NCI-H460 (cell line): ENCODE measurements at regions not wholly inside any gene's neighbourhood (a gene's known extent, or its start where the extent isn't known, plus 50 kb on each side); places are given as distances from the start of the nearest gene placed in this dataset.

Source experiments
- DNase-seq: peaks from one replicate; pipeline ENCODE4 v3.0.0-alpha.2; 2016; ENCODE audit warnings: low read depth; ENCODE audit errors: extremely low read depth

DNA sequence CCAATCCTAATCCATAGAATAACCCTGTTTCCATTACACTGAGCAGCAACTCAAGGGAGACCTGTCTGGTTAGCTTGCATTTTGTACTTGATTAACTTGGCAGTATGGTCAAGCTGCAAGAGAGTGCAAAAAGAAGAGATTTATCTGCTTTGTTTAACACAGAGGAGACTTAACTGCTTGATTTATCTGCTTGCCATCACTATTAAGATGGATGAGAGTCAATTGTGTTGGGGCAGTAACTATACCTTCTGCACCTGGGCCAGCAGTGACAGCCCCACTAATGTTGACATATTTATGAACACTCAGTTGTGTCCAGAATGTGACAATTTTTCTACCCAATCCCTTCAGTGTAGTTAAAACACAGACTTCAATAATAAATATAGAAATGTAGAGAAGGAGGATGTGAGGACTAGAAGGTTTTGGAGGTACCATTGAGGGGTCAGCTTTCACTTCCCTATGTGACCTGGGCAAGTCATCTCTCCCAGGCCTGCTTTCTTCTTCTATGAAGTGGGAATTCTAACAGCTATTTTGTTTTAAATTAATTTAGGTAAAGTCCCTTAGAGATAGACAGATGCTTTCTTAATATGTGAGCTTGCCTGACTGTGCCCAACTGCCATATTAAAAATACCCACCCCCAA, 159.1 kb upstream of the KCNK2 start:
- DNase-seq, result no peak

DNA sequence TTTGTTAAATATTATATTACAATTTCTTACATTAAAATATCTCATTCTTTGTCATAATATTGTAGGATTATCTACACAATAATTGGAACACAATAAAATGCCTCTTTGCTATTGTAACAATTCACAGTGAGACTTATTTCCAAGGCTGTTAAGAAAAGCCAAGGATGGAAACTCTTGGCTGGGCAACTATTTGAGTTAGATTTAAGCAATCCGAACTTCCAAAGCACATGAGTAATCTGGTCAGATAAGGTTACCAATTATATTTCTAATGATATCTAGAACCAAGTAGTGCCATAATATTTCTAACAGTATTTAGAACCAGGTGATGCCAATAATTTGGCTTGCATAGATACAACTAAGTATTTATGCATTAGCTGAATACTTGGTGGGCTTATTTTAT, 154.7 kb upstream of the KCNK2 start:
- no peak for DNase-seq

DNA sequence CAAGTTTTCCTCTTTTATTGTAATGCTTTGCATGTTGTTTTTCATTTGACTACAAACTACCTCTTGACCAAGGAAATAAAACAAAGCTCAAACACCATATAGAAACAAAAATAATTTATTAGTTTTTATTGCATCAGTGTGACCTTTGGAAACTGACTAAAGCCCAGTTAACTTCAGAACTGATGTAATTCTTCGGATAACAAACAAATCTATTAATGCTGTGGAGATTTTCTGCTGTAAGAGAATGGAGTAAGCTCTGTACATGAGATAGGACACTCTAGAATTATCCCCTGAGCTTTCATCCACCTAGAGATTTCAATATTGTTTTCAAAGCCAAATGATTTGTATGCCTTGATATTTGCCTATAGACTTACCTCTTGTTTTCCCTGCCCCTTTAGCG, 154.0 kb upstream of the KCNK2 start:
- no peak for DNase-seq

DNA sequence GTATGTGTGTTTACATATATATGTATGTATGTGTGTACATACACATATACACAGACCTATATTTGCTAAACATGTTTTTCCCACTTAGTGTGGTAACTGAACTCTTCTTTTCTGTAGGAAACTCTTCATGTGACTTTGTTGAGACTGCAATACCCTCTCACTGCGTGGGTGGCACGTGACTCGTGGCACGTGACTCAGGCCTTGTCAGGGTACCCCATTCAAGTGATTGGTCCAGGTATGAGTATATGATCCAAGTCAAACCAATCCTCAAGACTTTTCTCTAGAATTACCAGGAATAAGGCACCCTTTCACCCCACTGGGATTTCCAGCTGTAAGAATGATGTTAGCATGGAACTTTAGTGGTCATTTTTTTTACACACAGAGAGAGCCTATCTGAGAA, 149.2 kb upstream of the KCNK2 start:
- no peak for DNase-seq

DNA sequence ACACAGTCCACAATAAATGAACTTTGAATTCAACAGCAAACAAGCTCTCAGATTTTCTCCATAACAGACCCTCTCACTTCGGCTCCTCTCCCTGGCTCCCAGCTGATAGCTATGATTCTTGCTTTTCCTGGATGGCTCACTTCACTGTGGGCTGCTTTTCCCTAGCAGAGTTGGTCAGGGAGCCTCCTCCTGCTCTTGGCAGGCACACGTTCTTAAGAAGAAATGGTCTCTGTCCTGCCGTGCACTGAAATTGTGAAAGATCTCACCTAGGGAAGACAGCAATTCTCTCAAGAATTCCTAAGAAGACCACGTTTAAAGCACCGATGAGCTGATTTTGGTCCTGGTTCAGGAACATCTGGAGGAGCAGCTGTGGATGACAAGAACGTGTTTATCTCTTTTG, 148.5 kb upstream of the KCNK2 start:
- no peak for DNase-seq

DNA sequence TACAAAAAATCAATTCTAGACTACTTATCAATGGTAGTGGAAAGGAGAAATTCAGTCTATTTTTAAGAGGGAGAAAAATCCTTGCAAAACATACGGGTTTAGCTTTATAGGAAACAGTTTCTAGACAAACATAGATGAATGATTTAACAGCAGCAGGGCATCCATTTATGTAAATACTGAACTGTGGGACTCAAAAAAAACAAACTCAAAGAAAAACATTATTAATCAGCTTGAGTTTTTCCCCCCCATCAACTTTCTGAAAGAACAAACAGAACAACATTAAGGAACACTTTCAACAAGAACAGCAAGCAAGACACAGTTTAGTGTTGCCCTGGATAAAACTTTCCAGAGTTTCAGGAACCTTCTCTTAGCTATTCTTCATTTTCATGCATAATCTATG, 147.3 kb upstream of the KCNK2 start:
- DNase-seq, result no peak

DNA sequence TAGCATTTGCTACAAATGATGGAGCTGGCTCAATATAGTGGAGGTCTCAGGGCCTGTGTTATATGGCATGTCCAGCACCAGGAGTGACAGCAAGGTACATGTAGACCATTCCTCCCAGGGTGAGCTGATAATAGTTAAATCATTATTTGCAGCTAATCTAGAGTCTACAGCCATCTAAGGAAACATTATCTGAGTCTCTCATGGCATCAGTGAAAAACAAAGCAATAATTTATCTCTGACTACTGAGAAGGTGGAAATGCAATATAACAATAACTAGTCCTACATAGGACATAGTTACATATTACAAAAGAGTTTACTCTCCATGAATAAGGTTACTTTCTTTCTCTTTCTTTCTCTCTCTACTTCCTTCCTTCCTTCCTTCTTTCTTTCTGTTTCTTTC, 143.4 kb upstream of the KCNK2 start:
- no peak for DNase-seq

DNA sequence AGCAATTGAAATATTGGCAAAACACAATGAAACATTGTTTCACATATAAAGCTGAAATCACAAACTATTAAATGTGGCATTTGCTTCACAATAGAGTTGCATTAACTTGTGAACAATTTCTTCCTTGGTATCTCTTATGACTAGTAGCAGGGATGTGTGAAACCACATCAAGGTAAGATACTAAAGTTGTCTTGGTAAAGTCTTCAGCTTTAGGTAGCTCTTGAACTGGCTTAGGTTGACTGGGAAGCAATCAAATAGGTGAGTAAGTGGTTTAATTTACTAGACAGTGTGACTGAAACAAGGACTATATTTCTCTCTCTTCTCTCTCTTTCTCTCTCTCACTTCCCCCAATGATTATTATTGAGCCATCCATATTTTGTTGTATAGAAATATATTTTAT, 141.5 kb upstream of the KCNK2 start:
- no peak for DNase-seq

DNA sequence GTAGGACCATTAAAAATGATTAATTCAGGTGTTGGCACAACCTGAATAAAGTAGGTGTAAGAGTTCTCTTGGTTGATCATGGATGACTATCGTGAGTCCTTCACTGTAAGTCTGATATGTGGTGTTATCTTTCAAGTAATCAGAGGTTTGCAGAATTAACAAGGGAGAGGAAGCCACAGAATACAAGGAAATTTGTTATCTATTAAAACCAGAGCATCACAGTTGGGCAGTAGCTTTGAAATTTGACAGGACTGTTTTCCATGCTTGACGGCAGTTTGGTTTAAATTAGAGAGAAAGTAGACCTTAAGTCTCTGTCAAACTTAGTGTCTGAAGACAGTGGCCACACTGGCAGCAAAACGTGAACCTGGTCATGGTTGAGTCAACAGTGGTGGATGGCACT, 139.5 kb upstream of the KCNK2 start:
- no peak for DNase-seq

DNA sequence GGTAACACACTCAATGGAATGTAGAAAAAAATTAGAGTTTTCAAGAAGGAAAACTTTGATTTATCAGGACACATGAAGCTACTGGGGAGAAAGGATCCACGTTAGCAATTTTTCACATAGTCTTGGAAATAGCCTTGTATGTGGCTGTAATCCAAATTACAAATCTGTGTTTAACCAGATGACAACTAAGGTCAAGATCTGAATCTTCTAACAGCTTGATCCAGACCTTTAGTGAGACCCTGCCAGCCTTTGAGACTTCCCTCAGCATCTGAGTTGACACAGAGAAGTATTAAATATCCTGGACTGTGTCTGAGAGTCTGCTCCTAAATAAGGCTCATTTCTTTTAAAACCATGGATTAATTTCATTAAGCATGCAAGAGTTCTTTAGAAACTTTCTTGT, 135.9 kb upstream of the KCNK2 start:
- no peak for DNase-seq

DNA sequence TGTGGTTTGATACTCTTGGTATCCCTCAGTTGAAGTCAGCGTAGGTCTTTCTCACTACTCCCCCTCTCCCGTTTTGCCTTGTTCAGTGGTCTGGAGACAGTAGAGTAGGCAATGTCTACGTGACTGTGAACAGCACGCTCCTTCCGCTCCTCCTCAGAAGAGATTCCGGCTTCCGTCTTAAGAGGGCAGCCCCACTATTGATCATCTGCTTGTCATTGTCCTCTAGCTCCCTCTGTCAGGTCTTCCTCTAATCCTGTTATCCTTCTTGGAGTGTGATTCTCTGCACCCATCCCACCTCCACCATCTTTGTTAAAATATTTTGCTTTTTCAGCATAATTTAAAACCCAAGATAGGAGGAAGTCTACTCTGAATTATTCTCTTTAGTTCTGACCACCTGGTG, 129.9 kb upstream of the KCNK2 start:
- no peak for DNase-seq

DNA sequence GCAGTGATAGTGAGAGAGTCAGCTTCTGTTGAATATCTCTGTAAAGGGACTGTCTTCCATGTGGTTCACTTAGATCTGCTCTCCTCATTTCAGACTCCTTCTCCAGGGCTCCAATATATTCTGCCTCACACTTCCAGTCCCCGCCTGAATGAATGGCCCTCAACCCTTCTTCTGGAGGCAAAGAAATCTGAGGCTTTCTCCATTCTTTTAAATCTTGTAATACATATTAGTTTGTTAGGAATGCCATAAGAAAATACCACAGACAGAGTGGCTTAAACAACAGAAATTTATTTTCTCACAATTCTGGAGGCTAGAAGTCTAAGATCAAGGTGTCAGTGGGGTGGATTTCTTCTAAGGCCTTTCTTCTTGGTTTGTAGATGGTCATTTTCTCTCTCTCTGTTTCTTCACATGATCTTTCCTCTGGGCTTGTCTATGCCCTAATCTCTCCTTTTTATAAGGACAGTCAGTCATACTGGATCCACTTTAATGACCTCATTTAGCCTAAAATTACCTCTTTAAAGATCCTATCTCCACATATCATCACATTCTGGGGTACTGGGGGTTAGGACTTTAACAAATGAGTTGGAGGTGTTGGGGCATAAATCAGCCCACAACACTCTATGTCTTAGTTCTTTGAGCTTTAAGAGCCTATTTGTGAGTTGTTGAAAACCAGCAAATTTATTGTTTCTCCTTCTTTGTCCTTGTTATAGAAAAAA, 128.5 kb upstream of the KCNK2 start:
- no peak for DNase-seq

DNA sequence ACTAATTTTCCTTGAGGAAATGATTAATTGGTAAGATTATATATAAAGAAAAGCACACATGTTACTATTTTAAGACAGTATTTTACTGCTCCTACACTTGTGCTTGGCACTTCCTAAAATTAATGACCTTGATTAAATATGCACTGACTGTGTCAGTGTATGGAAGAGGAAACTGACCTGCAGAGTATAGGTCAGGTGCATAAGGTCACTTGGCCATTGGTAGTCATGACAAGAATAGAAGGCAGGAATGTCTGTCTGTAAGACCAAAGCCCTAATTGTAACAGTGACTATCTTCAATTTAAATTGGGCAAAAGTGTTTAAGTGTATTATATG, 128.0 kb upstream of the KCNK2 start:
- DNase-seq, result no peak

DNA sequence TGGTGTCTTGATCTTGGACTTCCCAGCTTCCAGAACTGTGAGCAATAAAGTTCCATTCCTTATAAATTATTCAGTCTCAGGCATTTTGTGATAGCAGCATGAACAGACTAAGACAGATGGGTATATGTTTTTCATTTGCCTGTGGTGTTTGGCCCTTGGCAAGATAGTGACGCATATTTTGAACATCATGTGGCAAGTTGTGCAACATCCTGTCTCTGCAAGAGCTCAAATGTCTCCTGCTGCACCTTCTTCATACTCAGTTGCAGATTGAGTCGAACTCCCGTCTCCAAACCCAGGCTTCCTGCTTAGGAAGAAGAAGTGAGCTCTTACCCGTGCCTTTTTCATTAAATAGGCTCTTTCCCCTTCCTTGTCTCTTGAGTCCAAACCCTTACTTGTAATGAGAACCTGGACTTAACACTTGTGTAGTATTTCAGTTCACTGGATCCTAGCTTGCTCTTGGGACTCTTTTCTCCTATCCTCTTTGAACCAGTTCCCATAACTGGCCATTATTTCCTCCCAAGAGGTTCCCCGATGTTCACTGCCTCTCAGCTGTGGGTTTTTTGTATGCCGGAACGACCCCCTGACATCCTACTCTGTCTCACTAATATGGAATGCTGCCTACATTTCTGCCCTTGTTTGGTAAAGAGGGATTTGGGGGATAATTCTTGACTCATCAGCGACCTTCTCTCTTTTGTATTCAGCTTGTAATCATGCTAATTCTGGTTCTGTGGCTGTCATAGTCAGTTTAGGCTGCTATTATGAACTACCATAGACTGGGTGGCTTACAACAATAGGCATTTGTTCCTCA, 125.0 kb upstream of the KCNK2 start:
- DNase-seq, result peak; percentile 79

DNA sequence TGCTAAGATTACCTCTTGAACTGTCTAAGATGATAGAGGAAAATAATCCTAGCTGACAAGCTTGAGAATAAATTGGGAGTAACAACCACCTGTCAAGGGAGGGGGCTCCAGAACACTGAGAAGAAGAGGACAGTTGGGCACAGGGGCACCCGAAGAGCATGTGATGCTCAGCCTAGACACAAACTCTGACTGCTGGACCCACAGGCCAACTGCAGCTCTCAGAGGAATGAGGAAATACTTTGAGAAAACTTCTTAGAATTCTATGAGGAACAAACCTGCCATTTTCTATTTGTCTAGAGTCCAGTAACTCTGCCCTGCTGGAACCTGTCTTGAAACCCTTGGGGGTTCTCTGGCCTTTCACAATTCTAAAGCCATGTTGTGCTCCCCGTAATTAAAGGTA, 124.1 kb upstream of the KCNK2 start:
- DNase-seq, result no peak

DNA sequence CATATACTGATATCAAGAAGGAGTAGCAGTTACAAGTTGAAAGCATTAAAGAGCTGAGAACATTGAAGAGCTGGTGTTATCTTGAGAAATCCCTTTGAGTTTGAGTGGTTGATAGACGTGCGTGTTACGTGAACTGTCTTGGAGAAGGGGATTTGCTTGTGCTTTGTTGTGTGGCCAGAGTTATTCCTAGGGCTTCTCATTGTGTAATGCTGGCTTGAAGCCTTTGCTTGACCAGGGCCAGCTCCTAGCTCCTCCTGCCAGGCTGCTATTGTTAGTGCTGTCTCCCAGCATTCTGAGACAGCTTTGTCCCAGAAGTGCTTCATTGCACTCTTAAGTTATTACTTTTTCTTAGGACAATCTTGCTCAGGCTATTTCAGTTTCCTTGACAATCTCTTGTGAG, 116.2 kb upstream of the KCNK2 start:
- DNase-seq, result no peak

DNA sequence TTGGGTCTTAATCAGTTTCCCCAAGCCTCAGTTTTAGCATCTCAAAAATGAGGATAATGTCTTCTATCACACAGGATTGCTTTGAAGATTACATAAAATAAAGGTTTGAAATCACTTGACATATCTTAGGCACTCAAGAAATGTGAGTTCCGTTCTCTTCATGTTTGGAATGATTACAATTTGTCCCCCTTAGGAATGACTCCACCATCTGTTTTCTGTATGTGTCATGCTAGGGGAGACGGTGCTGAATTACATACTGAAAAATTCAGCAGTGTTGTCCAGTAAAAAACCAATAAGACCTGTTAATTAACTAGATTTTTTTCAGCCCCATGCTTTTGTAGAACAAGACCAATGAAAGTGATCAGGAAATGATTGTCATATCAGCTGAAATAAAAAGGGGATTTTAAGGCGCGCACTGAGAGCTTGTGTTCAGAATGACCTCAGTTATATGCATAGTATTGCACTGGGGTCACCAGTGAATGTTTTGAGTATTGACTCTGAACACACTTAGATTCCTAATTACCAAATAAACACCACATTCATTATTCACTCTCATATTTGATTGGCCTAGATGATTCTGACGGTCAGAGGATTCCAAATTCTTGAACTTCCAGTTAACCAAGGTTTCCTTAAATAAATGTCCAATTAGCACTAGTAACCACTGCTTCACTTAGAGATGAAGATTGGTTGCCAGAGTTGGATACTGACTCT, 114.5 kb upstream of the KCNK2 start:
- DNase-seq, result no peak

DNA sequence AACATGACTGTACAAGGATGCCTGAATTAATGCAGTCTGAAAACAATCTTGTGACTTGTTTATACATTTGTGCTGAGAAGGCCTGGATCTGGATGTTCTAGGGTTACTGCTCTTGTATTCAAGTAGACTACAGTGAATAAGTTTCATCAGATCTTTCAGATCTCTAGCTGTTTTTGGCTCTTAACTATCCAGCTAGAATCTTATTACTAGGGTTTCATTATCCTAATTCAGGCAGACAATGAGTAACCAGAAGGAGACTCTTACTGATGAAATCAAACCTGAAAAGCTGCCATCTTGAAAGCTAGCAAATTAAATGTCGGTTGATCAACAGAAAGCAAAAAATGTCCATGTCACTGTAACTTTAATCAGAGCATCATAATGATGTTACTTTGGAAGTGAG, 112.5 kb upstream of the KCNK2 start:
- no peak for DNase-seq

DNA sequence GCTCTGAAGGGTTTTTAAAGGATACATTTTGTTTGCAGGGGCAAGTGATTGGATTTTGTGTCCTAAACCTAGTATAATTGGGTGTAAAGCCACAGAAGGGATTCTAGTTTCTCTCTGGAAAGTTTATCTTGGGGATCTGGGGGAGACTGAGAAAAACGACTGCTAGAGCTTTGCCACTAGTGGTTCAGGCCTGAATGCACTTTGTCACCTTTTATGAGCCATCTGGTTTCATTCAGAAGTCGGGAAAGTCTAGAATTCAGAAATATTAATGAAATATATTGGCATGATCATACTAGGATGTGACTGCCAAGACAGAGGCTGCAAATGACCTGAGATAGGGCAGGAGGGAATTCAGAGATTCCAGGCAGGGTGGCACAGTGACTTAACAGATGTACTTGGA, 111.5 kb upstream of the KCNK2 start:
- DNase-seq, result no peak

DNA sequence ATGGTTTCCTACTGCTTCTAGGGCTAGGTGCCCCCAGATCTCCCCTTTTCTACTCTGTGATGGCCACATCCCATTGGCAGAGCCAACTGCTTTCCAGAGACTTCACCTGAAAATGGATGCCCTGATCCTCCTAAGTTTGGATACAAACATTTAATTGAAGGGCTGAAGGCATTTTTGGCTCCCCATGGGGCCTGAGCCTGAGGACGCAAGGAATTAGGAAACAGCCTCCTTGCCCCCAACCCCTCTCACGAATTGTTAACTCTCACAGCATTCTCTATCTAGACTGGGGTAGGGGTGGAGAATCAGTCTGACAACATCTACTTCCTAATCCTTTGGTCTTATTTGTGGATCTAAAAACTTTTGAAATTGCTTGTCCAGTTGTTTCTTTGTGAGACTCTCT, 108.5 kb upstream of the KCNK2 start:
- DNase-seq, result no peak

DNA sequence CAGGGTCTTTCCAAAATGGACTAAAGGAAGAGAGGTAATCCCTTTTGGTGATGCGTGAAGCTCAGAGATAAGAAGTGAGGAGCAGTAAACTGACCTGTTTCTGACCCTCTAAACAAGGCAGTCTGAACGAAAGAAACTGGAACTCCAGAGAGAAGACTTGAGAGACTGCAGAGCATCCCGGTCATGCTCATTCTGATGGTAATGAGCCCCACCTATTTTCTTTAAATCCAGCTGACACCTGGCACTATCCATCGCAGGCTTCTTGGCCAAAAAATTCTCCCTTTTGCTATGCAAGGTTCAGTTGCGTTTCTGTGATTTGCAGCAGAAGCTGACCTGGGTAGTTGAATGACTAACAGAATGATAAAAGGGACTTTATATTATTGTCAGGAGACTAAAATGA, 105.9 kb upstream of the KCNK2 start:
- no peak for DNase-seq

DNA sequence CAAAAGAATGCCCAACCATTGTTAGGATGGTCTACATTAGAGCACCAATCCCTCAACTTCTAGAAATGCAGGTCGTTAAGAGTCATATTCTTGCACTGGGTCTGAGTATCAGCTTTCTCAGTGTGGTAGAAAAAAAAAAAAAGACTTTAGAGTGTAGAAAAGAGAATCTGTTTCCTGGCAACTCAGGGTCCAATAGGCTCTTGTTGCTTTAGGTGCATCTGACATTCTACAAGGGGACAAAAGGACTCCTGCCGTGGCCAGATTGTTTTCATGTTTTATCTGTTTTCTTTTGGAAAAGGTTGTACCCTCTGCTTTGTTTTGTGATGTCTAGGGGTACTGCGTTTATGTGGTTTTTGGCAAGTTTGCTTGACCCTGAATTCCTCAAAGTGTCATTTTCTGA, 105.4 kb upstream of the KCNK2 start:
- DNase-seq, result no peak
